Stomach (tissue), 8 donors: ENCODE measurements at regions not wholly inside any gene's neighbourhood (a gene's known extent, or its start where the extent isn't known, plus 50 kb on each side); places are given as distances from the start of the nearest gene placed in this dataset.

Experiments
- DNase-seq, 2 donors: peaks; one replicate each; pipeline versions ENCODE4 v3.0.0 to v3.0.0-alpha.2; 2013 to 2019
- H3K27ac ChIP-seq, 5 donors: fragments of 200-600 bp in 4 of 5; sonication (generic) in 4 of 5; one replicate each; pipeline ENCODE4 v1.5.1; 2013 to 2019; ENCODE audit warnings: mild to moderate bottlenecking in 1 of 5, moderate library complexity in 1 of 5
- H3K27me3 ChIP-seq, 3 donors: fragments of 200-600 bp; sonication (generic); one replicate each; pipeline ENCODE4 v1.5.1; 2017 to 2019; ENCODE audit warnings: mixed run types in 1 of 3
- H3K36me3 ChIP-seq, 4 donors: fragments of 200-600 bp; sonication (generic); 1 replicate in 3 of 4; 2 replicates in 1 of 4; pipeline ENCODE4 v1.5.1; 2016 to 2019
- H3K4me1 ChIP-seq, 4 donors: fragments of 200-600 bp; sonication (generic); one replicate each; pipeline ENCODE4 v1.5.1; 2016 to 2019
- H3K4me3 ChIP-seq, 4 donors: fragments of 200-600 bp; sonication (generic) in 3 of 4; one replicate each; pipeline ENCODE4 v1.5.1; 2016 to 2019; ENCODE audit warnings: mild to moderate bottlenecking in 1 of 4
- H3K9me3 ChIP-seq, 4 donors: fragments of 200-600 bp; sonication (generic); one replicate each; pipeline ENCODE4 v1.5.1; 2016 to 2019
- EP300 ChIP-seq: sonication (generic); formaldehyde crosslinking; IDR thresholded peaks from one replicate; pipeline ENCODE4 v1.6.1; 2017; ENCODE audit warnings: antibody characterized with exemption
- POLR2A ChIP-seq, 4 donors: fragments of 450-650 bp; IDR thresholded peaks; one replicate each; pipeline ENCODE4 v1.6.1; 2016; ENCODE audit warnings: antibody characterized with exemption in 4 of 4, control low read depth in 2 of 4, mild to moderate bottlenecking in 1 of 4, moderate library complexity in 1 of 4
- POLR2AphosphoS5 ChIP-seq, 3 donors: sonication (generic); formaldehyde crosslinking; IDR thresholded peaks; one replicate each; pipeline ENCODE4 v1.6.1; 2016; ENCODE audit warnings: antibody characterized with exemption in 3 of 3
- WGBS, 5 donors: extraction: QIAGEN DNeasy Blood & Tissue Kit in 3 of 5; methylation state at CpG; one replicate each; pipeline versions ENCODE4 v1.1.5 to v1.1.7; 2013 to 2018; 5-methylcytosine and 5-hydroxymethylcytosine counted together
- intact Hi-C: fragments of 100-400 bp; cut with DNase I; formaldehyde crosslinking; loops from one replicate; pipeline ENCODE4 v1.15.1; 2023; ENCODE audit warnings: low total_unique reads
- TF ChIP-seq, protein P1 (sequence below), 7 experiments: fragments of 450-650 bp in 4 of 7; fragments of 200-600 bp in 3 of 7; sonication (generic) in 3 of 7; IDR thresholded peaks; one replicate each; pipeline ENCODE4 v1.5.1; 2016 to 2019; ENCODE audit warnings: antibody characterized with exemption in 7 of 7, control low read depth in 2 of 7, mild to moderate bottlenecking in 1 of 7
- donor health status: healthy with polysubstance abuse.
- donor health status: Bipolar disorder and iron deficiency.
- donor health status: healthy.

DNA sequence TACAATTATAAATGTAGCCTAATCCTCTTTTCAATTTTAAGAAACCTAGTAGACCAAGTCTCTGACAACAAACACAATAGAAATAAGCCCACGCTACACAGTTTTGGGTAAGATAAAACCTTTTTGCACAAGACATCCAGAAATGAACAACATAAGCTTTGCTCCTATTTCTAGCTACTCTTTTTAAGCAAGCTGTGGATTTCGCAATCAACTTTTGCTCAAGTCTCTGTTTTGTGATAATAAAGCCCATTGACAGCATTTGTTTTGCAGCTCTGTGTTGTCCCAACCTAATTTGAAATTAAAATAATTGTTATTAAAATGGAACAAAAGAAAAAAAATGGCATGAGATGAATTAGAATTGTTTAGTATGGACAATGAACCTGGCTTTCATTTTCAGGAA is 287.9 kb upstream of the PUDP start:
- Histone ChIP-seq H3K27ac (no peak overlapping the region), H3K4me1 (no peaks in the 10 kb centered on the region), H3K27me3 (no peaks in the 10 kb centered on the region), H3K4me3 (no peak overlapping the region), H3K36me3 (no peaks in the 10 kb centered on the region), H3K9me3 (no peaks in the 10 kb centered on the region)
- WGBS, 5 donors = 88 to 100% (median 95%) methylated on average over 2 of the region's 2 CpGs
- TF ChIP-seq POLR2A (IDR thresholded peaks at IDR 0.05) (no peak), POLR2AphosphoS5 (IDR thresholded peaks at IDR 0.05) (no peak), EP300 (no peak)
- TF ChIP-seq, protein P1, sequence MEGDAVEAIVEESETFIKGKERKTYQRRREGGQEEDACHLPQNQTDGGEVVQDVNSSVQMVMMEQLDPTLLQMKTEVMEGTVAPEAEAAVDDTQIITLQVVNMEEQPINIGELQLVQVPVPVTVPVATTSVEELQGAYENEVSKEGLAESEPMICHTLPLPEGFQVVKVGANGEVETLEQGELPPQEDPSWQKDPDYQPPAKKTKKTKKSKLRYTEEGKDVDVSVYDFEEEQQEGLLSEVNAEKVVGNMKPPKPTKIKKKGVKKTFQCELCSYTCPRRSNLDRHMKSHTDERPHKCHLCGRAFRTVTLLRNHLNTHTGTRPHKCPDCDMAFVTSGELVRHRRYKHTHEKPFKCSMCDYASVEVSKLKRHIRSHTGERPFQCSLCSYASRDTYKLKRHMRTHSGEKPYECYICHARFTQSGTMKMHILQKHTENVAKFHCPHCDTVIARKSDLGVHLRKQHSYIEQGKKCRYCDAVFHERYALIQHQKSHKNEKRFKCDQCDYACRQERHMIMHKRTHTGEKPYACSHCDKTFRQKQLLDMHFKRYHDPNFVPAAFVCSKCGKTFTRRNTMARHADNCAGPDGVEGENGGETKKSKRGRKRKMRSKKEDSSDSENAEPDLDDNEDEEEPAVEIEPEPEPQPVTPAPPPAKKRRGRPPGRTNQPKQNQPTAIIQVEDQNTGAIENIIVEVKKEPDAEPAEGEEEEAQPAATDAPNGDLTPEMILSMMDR (IDR thresholded peaks at IDR 0.05) = no peak
- intact Hi-C loops = no loop called here
- DNase-seq = no peak

DNA sequence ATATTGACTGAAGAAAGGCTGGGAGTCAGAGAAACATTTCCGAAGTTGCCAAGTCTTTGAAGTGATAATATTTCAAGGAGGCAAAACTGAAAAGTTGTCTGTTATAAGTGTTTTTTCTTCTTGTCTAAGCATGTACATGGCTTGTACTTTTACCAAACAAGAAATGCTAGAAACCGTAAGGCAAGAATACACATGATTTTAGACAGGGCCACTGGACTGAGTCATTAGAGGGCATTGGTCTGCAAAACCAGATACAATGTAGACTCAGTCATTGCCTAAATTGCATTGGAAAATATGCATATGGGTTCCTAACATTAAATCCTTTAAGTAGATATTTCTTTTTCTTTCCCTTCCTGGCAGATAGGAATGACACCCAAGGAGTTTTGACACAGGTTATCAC is 284.9 kb upstream of the PUDP start:
- Histone ChIP-seq H3K27ac (no peak overlapping the region), H3K27me3 (no peaks in the 10 kb centered on the region), H3K9me3 (no peaks in the 10 kb centered on the region), H3K36me3 (no peaks in the 10 kb centered on the region), H3K4me1 (no peaks in the 10 kb centered on the region), H3K4me3 (no peak overlapping the region)
- DNase-seq = no peak
- TF ChIP-seq POLR2AphosphoS5 (IDR thresholded peaks at IDR 0.05) (no peak), POLR2A (IDR thresholded peaks at IDR 0.05) (no peak), EP300 (no peak)
- TF ChIP-seq, protein P1 (IDR thresholded peaks at IDR 0.05) = no peak
- 75 to 89% (median 84%) methylated on average over 2 of the region's 2 CpGs for WGBS, 5 donors
- intact Hi-C loops = no loop called here

DNA sequence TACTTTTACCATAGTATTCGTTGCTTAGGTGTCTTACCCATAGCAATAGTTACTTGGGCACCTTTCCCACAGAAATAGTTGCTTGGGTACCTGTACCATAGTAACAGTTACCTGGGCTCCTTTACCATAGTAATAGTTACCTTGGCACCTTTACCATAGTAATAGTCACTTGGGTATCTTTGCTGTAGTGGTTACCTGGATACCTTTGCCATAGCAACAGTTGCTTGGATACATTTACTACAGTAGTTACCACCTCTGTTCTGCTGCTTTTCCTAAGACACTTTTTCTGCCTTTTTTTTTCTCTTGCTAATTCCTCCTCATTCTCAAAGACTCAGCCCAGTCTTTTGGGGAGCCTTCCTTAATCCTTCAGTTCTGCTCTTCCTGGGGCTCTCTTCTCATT is 272.8 kb upstream of the PUDP start:
- 67 to 93% (median 89%) methylated on average over 1 of the region's 1 CpG for WGBS, 5 donors

DNA sequence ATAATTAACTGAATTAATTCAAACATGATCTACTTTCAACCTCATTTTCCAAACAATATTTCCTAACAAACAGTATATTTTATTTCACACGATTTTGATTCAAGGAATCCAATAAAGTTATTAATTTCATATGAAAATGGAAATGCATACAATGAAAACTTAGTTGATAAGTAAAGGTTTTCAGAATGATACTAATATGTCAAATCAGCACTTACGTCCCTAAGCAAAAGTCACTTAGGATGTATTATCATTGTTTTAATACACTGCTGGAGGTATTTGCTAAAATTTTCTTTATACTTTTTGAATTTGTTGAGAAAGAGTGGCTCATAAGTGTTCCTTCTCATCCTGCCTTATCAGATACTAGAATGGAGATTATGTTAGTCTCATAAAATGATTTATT is 266.8 kb upstream of the PUDP start:
- intact Hi-C loops = no loop called here
- no peak for DNase-seq
- 69 to 91% (median 86%) methylated on average over 2 of the region's 2 CpGs for WGBS, 5 donors
- Histone ChIP-seq H3K27ac (no peak overlapping the region), H3K27me3 (no peaks in the 10 kb centered on the region), H3K4me1 (no peaks in the 10 kb centered on the region), H3K4me3 (no peak overlapping the region), H3K9me3 (no peaks in the 10 kb centered on the region), H3K36me3 (no peaks in the 10 kb centered on the region)
- no peak for TF ChIP-seq POLR2A (IDR thresholded peaks at IDR 0.05)
- no peak for TF ChIP-seq EP300
- no peak for TF ChIP-seq POLR2AphosphoS5 (IDR thresholded peaks at IDR 0.05)
- TF ChIP-seq, protein P1 (IDR thresholded peaks at IDR 0.05) = no peak

More for the DNA sequence above, 272.8 kb upstream of the PUDP start:
- intact Hi-C loops = no loop called here
- no peak for DNase-seq
- TF ChIP-seq, protein P1 (IDR thresholded peaks at IDR 0.05) = no peak
- TF ChIP-seq EP300 (no peak), POLR2A (IDR thresholded peaks at IDR 0.05) (no peak), POLR2AphosphoS5 (IDR thresholded peaks at IDR 0.05) (no peak)
- no peaks in the 10 kb centered on the region for H3K36me3 ChIP-seq
- no peak overlapping the region for H3K4me3 ChIP-seq
- no peak overlapping the region for H3K27ac ChIP-seq
- H3K9me3 ChIP-seq = no peaks in the 10 kb centered on the region
- H3K4me1 ChIP-seq = no peaks in the 10 kb centered on the region
- no peaks in the 10 kb centered on the region for H3K27me3 ChIP-seq
